B cell (primary cell): ENCODE measurements at regions not wholly inside any gene's neighbourhood (a gene's known extent, or its start where the extent isn't known, plus 50 kb on each side); places are given as distances from the start of the nearest gene placed in this dataset.

Experiments used
- ATAC-seq: fragments of 200-7000 bp; cut with Tn5 transposase; one replicate; pipeline ENCODE4 v1.10.0; 2021; ENCODE audit warnings: low read depth, mild to moderate bottlenecking, moderate number of reproducible peaks, moderate library complexity
- CTCF ChIA-PET: fragments of 350-600 bp; sonication (Branson Sonifier 250); formaldehyde crosslinking; loops from one replicate; lab custom pipeline; 2021; ENCODE audit warnings: antibody characterized with exemption, inconsistent platforms; lab: Charles Lee
- POLR2A ChIA-PET: fragments of 350-600 bp; sonication (Branson Sonifier 250); formaldehyde crosslinking; loops from one replicate; lab custom pipeline; 2021; ENCODE audit warnings: antibody characterized with exemption; lab: Charles Lee
- DNase-seq: peaks from one replicate; pipeline ENCODE4 v3.0.0; 2013
- H2AFZ ChIP-seq: 2 replicates; pipeline ENCODE4 v1.6.1; 2012; ENCODE audit warnings: mild to moderate bottlenecking, low read depth, low read length; ENCODE audit not compliant: insufficient read depth, poor library complexity, severe bottlenecking
- H3K27ac ChIP-seq, 2 donors: 1 replicate in 1 of 2; 2 replicates in 1 of 2; pipeline ENCODE4 v1.5.1; 2012 to 2013; ENCODE audit warnings: low read length in 2 of 2, mild to moderate bottlenecking in 2 of 2, moderate library complexity in 1 of 2
- H3K27me3 ChIP-seq, 4 experiments: fragments of 200-600 bp in 1 of 4; sonication (generic) in 1 of 4; replicated peaks in 1 of 4; 1 replicate in 2 of 4; 2 replicates in 2 of 4; pipeline versions ENCODE4 v1.6.1 to v1.7.0; 2013 to 2016; ENCODE audit warnings: low read length in 3 of 4, mild to moderate bottlenecking in 2 of 4, mixed read lengths in 1 of 4, moderate library complexity in 1 of 4; ENCODE audit not compliant: insufficient read depth in 4 of 4, control insufficient read depth in 3 of 4; ENCODE audit errors: control extremely low read depth in 1 of 4
- H3K36me3 ChIP-seq, 2 experiments: replicated peaks in 1 of 2; 1 replicate in 1 of 2; 2 replicates in 1 of 2; pipeline versions ENCODE4 v1.6.1 to v1.7.1; 2013; ENCODE audit warnings: low read length in 1 of 2; ENCODE audit not compliant: insufficient read depth in 2 of 2, control insufficient read depth in 1 of 2; ENCODE audit errors: control extremely low read depth in 1 of 2, extremely low read depth in 1 of 2
- H3K4me1 ChIP-seq, 2 donors: fragments of 200-600 bp in 1 of 2; sonication (generic) in 1 of 2; 1 replicate in 1 of 2; 2 replicates in 1 of 2; pipeline versions ENCODE4 v1.5.1 to v1.6.1; 2013 to 2017; ENCODE audit warnings: low read length in 2 of 2; ENCODE audit not compliant: control insufficient read depth in 2 of 2, insufficient read depth in 2 of 2
- H3K4me2 ChIP-seq: replicated peaks from 2 replicates; pipeline ENCODE3; 2012; ENCODE audit warnings: mild to moderate bottlenecking, low read depth, low read length; ENCODE audit not compliant: poor library complexity, severe bottlenecking
- H3K4me3 ChIP-seq, 5 experiments: fragments of 200-600 bp in 1 of 5; sonication (generic) in 1 of 5; 1 replicate in 3 of 5; 2 replicates in 2 of 5; pipeline versions ENCODE4 v1.5.1 to v1.7.0; 2011 to 2016; ENCODE audit warnings: low read length in 4 of 5, mild to moderate bottlenecking in 4 of 5, low read depth in 2 of 5, control low read depth in 1 of 5, moderate library complexity in 1 of 5; ENCODE audit not compliant: insufficient read depth in 1 of 5; ENCODE audit errors: control extremely low read depth in 1 of 5, extremely low read depth in 1 of 5
- H3K79me2 ChIP-seq: fragments of 200-600 bp; sonication (generic); one replicate; pipeline ENCODE4 v1.6.0; 2016; ENCODE audit warnings: low read length; ENCODE audit not compliant: control insufficient read depth, insufficient read depth
- H3K9ac ChIP-seq: fragments of 200-600 bp; sonication (generic); 2 replicates; pipeline ENCODE4 v1.6.1; 2017; ENCODE audit warnings: mild to moderate bottlenecking, low read length, moderate library complexity
- H3K9me3 ChIP-seq, 3 donors: one replicate each; pipeline versions ENCODE4 v1.6.1 to v1.7.1; 2013; ENCODE audit warnings: low read length in 2 of 3; ENCODE audit not compliant: control insufficient read depth in 2 of 3, insufficient read depth in 1 of 3; ENCODE audit errors: control extremely low read depth in 1 of 3
- H4K20me1 ChIP-seq: 2 replicates; pipeline ENCODE4 v1.6.0; 2012; ENCODE audit warnings: mild to moderate bottlenecking, low read length; ENCODE audit not compliant: insufficient read depth, control insufficient read depth, poor library complexity, severe bottlenecking
- H3K27ac Mint-ChIP-seq: one replicate; pipeline ENCODE4 v1.8.0; 2021; ENCODE audit warnings: mixed read lengths
- H3K27me3 Mint-ChIP-seq: one replicate; pipeline ENCODE4 v1.8.0; 2021; ENCODE audit warnings: mixed read lengths
- H3K4me1 Mint-ChIP-seq: one replicate; pipeline ENCODE4 v1.8.0; 2021; ENCODE audit warnings: mixed read lengths
- H3K4me3 Mint-ChIP-seq: one replicate; pipeline ENCODE4 v1.8.0; 2021; ENCODE audit warnings: mixed read lengths
- H3K9me3 Mint-ChIP-seq: one replicate; pipeline ENCODE4 v1.8.0; 2022; ENCODE audit warnings: mixed read lengths; ENCODE audit not compliant: insufficient read depth
- CTCF ChIP-seq: fragments of 200-600 bp; IDR thresholded peaks from one replicate; pipeline ENCODE4 v1.8.0; 2022; ENCODE audit warnings: antibody characterized with exemption, mild to moderate bottlenecking
- EZH2 ChIP-seq: IDR thresholded peaks from 2 replicates; pipeline ENCODE4 v1.6.1; 2012; ENCODE audit warnings: borderline replicate concordance, low read depth, mild to moderate bottlenecking, moderate library complexity, low read length; ENCODE audit not compliant: insufficient read depth, poor library complexity, severe bottlenecking
- WGBS: methylation state at CpG from one replicate; pipeline ENCODE4 v1.1.5; 2013; ENCODE audit warnings: missing lambda C conversion rate; ENCODE audit not compliant: insufficient coverage; 5-methylcytosine and 5-hydroxymethylcytosine counted together
- intact Hi-C: fragments of 100-400 bp; cut with micrococcal nuclease; formaldehyde crosslinking; loops from one replicate; pipeline ENCODE4 v1.10.0; 2022

- POLR2A ChIA-PET, result no interaction called here
- H3K9me3 Mint-ChIP-seq, result peaks cover 2% of the 10 kb centered on the region
- CTCF ChIA-PET, result no interaction called here
Observed at GRCh38 chr4:119804404-119804803, 175.8 kb upstream of the PDE5A start.

GRCh38 chr4:119797238-119797894 lies 168.8 kb upstream of the PDE5A start:
- TF ChIP-seq EZH2 (no peak), CTCF (no peak)
- Histone ChIP-seq H2AFZ (no peak overlapping the region), H3K36me3 (no peaks in the 10 kb centered on the region), H3K9ac (no peak overlapping the region), H3K4me2 (no peak overlapping the region), H3K27me3 (no peaks in the 10 kb centered on the region), H3K4me3 (no peak overlapping the region), H3K9me3 (no peaks in the 10 kb centered on the region), H4K20me1 (no peaks in the 10 kb centered on the region), H3K79me2 (no peaks in the 10 kb centered on the region), H3K4me1 (no peaks in the 10 kb centered on the region), H3K27ac (no peak overlapping the region)
- ATAC-seq, result no peak
- Mint-ChIP-seq H3K4me3 (no peak overlapping the region), H3K9me3 (no peaks in the 10 kb centered on the region), H3K27ac (no peak overlapping the region), H3K4me1 (no peaks in the 10 kb centered on the region), H3K27me3 (no peaks in the 10 kb centered on the region)
- intact Hi-C loops, result no loop called here
- ChIA-PET POLR2A (no interaction called here), CTCF (no interaction called here)
- WGBS, result 70% methylated on average over 2 of the region's 2 CpGs
- no peak for DNase-seq

More at GRCh38 chr4:119804404-119804803, 175.8 kb upstream of the PDE5A start:
- H3K36me3 ChIP-seq, result no peaks in the 10 kb centered on the region
- intact Hi-C loops, result no loop called here
- H3K27me3 Mint-ChIP-seq, result no peaks in the 10 kb centered on the region
- H3K27ac Mint-ChIP-seq, result no peak overlapping the region
- DNase-seq, result no peak
- no peaks in the 10 kb centered on the region for H3K79me2 ChIP-seq
- no peaks in the 10 kb centered on the region for H3K9me3 ChIP-seq
- H3K4me1 Mint-ChIP-seq, result no peaks in the 10 kb centered on the region
- WGBS, result no CpG with 5 or more reads among the region's 1 CpG
- H2AFZ ChIP-seq, result no peak overlapping the region
- no peak for ATAC-seq
- TF ChIP-seq EZH2 (no peak), CTCF (no peak)
- no peaks in the 10 kb centered on the region for H4K20me1 ChIP-seq
- H3K27me3 ChIP-seq, result no peaks in the 10 kb centered on the region
- no peak overlapping the region for H3K27ac ChIP-seq
- H3K4me1 ChIP-seq, result no peaks in the 10 kb centered on the region
- no peak overlapping the region for H3K4me3 Mint-ChIP-seq
- no peak overlapping the region for H3K4me3 ChIP-seq
- no peak overlapping the region for H3K4me2 ChIP-seq
- no peak overlapping the region for H3K9ac ChIP-seq
